ACC112 (cell line): ENCODE measurements at regions not wholly inside any gene's neighbourhood (a gene's known extent, or its start where the extent isn't known, plus 50 kb on each side); places are given as distances from the start of the nearest gene placed in this dataset.

Experiments used
- H2AFZ ChIP-seq: fragments of 200-600 bp; sonication (generic); one replicate; pipeline ENCODE4 v1.6.0; 2017; ENCODE audit warnings: antibody characterized with exemption, low read length; ENCODE audit not compliant: unreplicated experiment
- H3K27ac ChIP-seq: fragments of 200-600 bp; sonication (generic); 2 replicates; pipeline ENCODE4 v1.5.1; 2014; ENCODE audit warnings: low read depth, mild to moderate bottlenecking, antibody characterized with exemption, low read length, moderate library complexity
- H3K27me3 ChIP-seq: fragments of 200-600 bp; sonication (generic); 2 replicates; pipeline ENCODE4 v1.6.1; 2014; ENCODE audit warnings: mild to moderate bottlenecking, antibody characterized with exemption, low read length, moderate library complexity, mixed read lengths; ENCODE audit not compliant: insufficient read depth
- H3K36me3 ChIP-seq: fragments of 200-600 bp; sonication (generic); 2 replicates; pipeline ENCODE4 v1.6.1; 2016; ENCODE audit warnings: mild to moderate bottlenecking, antibody characterized with exemption, low read length, moderate library complexity, mixed read lengths; ENCODE audit not compliant: insufficient read depth
- H3K4me1 ChIP-seq: fragments of 200-600 bp; sonication (generic); one replicate; pipeline ENCODE4 v1.6.1; 2016; ENCODE audit warnings: low read length, mixed read lengths; ENCODE audit not compliant: insufficient read depth, unreplicated experiment, control insufficient read depth
- H3K4me3 ChIP-seq: fragments of 200-600 bp; sonication (generic); 2 replicates; pipeline ENCODE4 v1.5.1; 2014; ENCODE audit warnings: mild to moderate bottlenecking, low read depth, low read length
- H3K79me2 ChIP-seq: fragments of 200-600 bp; sonication (generic); one replicate; pipeline ENCODE4 v1.6.0; 2016; ENCODE audit warnings: low read length; ENCODE audit not compliant: control insufficient read depth, unreplicated experiment, insufficient read depth

GRCh38 chr20:58006346-58007316 is 221.8 kb downstream of the ANKRD60 start:
- no peak overlapping the region for H3K4me3 ChIP-seq
- H3K27ac ChIP-seq: no peak overlapping the region
- no peaks in the 10 kb centered on the region for H3K36me3 ChIP-seq
- H3K4me1 ChIP-seq: no peaks in the 10 kb centered on the region
- no peaks in the 10 kb centered on the region for H3K27me3 ChIP-seq
- H3K79me2 ChIP-seq: no peaks in the 10 kb centered on the region
- H2AFZ ChIP-seq: no peak overlapping the region

GRCh38 chr20:58005581-58006345 is 222.7 kb downstream of the ANKRD60 start:
- no peaks in the 10 kb centered on the region for H3K27me3 ChIP-seq
- H3K4me3 ChIP-seq: no peak overlapping the region
- no peak overlapping the region for H3K27ac ChIP-seq
- no peaks in the 10 kb centered on the region for H3K36me3 ChIP-seq
- H3K79me2 ChIP-seq: no peaks in the 10 kb centered on the region
- H2AFZ ChIP-seq: no peak overlapping the region
- no peaks in the 10 kb centered on the region for H3K4me1 ChIP-seq

- Histone ChIP-seq H3K36me3 (no peaks in the 10 kb centered on the region), H2AFZ (no peak overlapping the region), H3K27ac (no peak overlapping the region), H3K79me2 (no peaks in the 10 kb centered on the region), H3K27me3 (no peaks in the 10 kb centered on the region), H3K4me3 (no peak overlapping the region), H3K4me1 (no peaks in the 10 kb centered on the region)
Observed at GRCh38 chr20:58004900-58005299, 223.6 kb downstream of the ANKRD60 start.

- Histone ChIP-seq H3K79me2 (no peaks in the 10 kb centered on the region), H2AFZ (no peak overlapping the region), H3K27me3 (no peaks in the 10 kb centered on the region), H3K36me3 (no peaks in the 10 kb centered on the region), H3K4me1 (no peaks in the 10 kb centered on the region), H3K4me3 (no peak overlapping the region), H3K27ac (no peak overlapping the region)
Observed at GRCh38 chr20:58004146-58004545, 224.3 kb downstream of the ANKRD60 start.

- H3K36me3 ChIP-seq: no peaks in the 10 kb centered on the region
- no peaks in the 10 kb centered on the region; the same call in 1 of the 2 replicates for H3K27me3 ChIP-seq
- H3K27ac ChIP-seq: no peak overlapping the region
- no peaks in the 10 kb centered on the region for H3K4me1 ChIP-seq
- no peak overlapping the region for H3K4me3 ChIP-seq
- H3K79me2 ChIP-seq: no peaks in the 10 kb centered on the region
- H2AFZ ChIP-seq: no peak overlapping the region
Observed at GRCh38 chr20:58003525-58003924, 224.9 kb downstream of the ANKRD60 start.

GRCh38 chr20:58002901-58003300 is 225.6 kb downstream of the ANKRD60 start:
- Histone ChIP-seq H3K27ac (no peak overlapping the region), H3K27me3 (no peaks in the 10 kb centered on the region; the same call in 1 of the 2 replicates), H3K79me2 (no peaks in the 10 kb centered on the region), H3K4me1 (no peaks in the 10 kb centered on the region), H3K4me3 (no peak overlapping the region), H2AFZ (no peak overlapping the region), H3K36me3 (no peaks in the 10 kb centered on the region)

- Histone ChIP-seq H3K27ac (no peak overlapping the region), H3K4me3 (no peak overlapping the region), H3K79me2 (no peaks in the 10 kb centered on the region), H3K27me3 (no peaks in the 10 kb centered on the region; the same call in 1 of the 2 replicates), H2AFZ (no peak overlapping the region), H3K36me3 (no peaks in the 10 kb centered on the region), H3K4me1 (no peaks in the 10 kb centered on the region)
Observed at GRCh38 chr20:58001946-58002345, 226.5 kb downstream of the ANKRD60 start.

GRCh38 chr20:58001381-58001780 is 227.1 kb downstream of the ANKRD60 start:
- Histone ChIP-seq H2AFZ (no peak overlapping the region), H3K79me2 (no peaks in the 10 kb centered on the region), H3K27ac (no peak overlapping the region), H3K36me3 (no peaks in the 10 kb centered on the region), H3K4me1 (no peaks in the 10 kb centered on the region), H3K4me3 (no peak overlapping the region), H3K27me3 (no peaks in the 10 kb centered on the region; the same call in 1 of the 2 replicates)

- Histone ChIP-seq H3K36me3 (no peaks in the 10 kb centered on the region), H3K4me1 (no peaks in the 10 kb centered on the region), H3K27me3 (no peaks in the 10 kb centered on the region; the same call in 1 of the 2 replicates), H3K4me3 (no peak overlapping the region), H2AFZ (no peak overlapping the region), H3K79me2 (no peaks in the 10 kb centered on the region), H3K27ac (no peak overlapping the region)
Observed at GRCh38 chr20:58000861-58001260, 227.6 kb downstream of the ANKRD60 start.

- Histone ChIP-seq H3K36me3 (no peaks in the 10 kb centered on the region), H3K27ac (no peak overlapping the region), H2AFZ (no peak overlapping the region), H3K4me3 (no peak overlapping the region), H3K27me3 (no peaks in the 10 kb centered on the region; the same call in 1 of the 2 replicates), H3K79me2 (no peaks in the 10 kb centered on the region), H3K4me1 (no peaks in the 10 kb centered on the region)
Observed at GRCh38 chr20:57999465-58000111, 228.9 kb downstream of the ANKRD60 start.
